PC-9 (cell line): ENCODE measurements at regions not wholly inside any gene's neighbourhood (a gene's known extent, or its start where the extent isn't known, plus 50 kb on each side); places are given as distances from the start of the nearest gene placed in this dataset.
A peak's percentile ranks its signal among the peaks of the same experiment; 100 is the strongest.

Experiments
- BruUV-seq: library from RNA; stranded (reverse); fragments of 400-500 nt; replicated peaks from 2 replicates; lab custom pipeline; 2021; lab: Mats Ljungman, UMichigan
- CTCF ChIA-PET: fragments of 300-600 bp; sonication (Branson Sonifier 250); formaldehyde crosslinking; loops from one replicate; lab custom pipeline; 2022; ENCODE audit warnings: antibody characterized with exemption; lab: Charles Lee
- POLR2A ChIA-PET: fragments of 300-600 bp; sonication (Branson Sonifier 250); formaldehyde crosslinking; loops from one replicate; lab custom pipeline; 2022; ENCODE audit warnings: antibody characterized with exemption; ENCODE audit not compliant: unreplicated experiment; lab: Charles Lee
- DNase-seq, 2 experiments: peaks; one replicate each; pipeline versions ENCODE4 v3.0.0 to v3.0.0-alpha.2; 2015 to 2022; ENCODE audit warnings: mixed read lengths in 1 of 2
- H2AFZ ChIP-seq: fragments of 200-600 bp; sonication (generic); 2 replicates; pipeline ENCODE4 v1.8.1; 2017; ENCODE audit warnings: antibody characterized with exemption
- H3F3A ChIP-seq: fragments of 200-600 bp; sonication (generic); 2 replicates; pipeline ENCODE4 v1.8.1; 2017; ENCODE audit warnings: antibody characterized with exemption, mild to moderate bottlenecking, low read depth; ENCODE audit not compliant: insufficient read depth
- H3K27ac ChIP-seq: fragments of 200-600 bp; sonication (generic); 2 replicates; pipeline ENCODE4 v1.6.1; 2016; ENCODE audit warnings: mixed run types
- H3K27me3 ChIP-seq: fragments of 200-600 bp; sonication (generic); 2 replicates; pipeline ENCODE4 v1.6.1; 2016; ENCODE audit warnings: low read depth, mixed run types; ENCODE audit not compliant: insufficient read depth
- H3K36me3 ChIP-seq: fragments of 200-600 bp; sonication (generic); 2 replicates; pipeline ENCODE4 v1.6.1; 2016; ENCODE audit warnings: low read depth, mixed run types
- H3K4me1 ChIP-seq: fragments of 200-600 bp; sonication (generic); replicated peaks from 2 replicates; pipeline ENCODE4 v1.6.1; 2016; ENCODE audit warnings: mixed run types; ENCODE audit not compliant: insufficient read depth
- H3K4me2 ChIP-seq: fragments of 200-600 bp; sonication (generic); 2 replicates; pipeline ENCODE4 v1.6.1; 2017; ENCODE audit warnings: mixed run types
- H3K4me3 ChIP-seq: fragments of 200-600 bp; sonication (generic); 2 replicates; pipeline ENCODE4 v1.6.1; 2016; ENCODE audit warnings: mixed run types
- H3K79me2 ChIP-seq: fragments of 200-600 bp; sonication (generic); 2 replicates; pipeline ENCODE4 v1.6.1; 2017; ENCODE audit warnings: low read depth, mixed run types
- H3K9me2 ChIP-seq: fragments of 200-600 bp; sonication (generic); 2 replicates; pipeline ENCODE4 v1.8.1; 2017; ENCODE audit warnings: mild to moderate bottlenecking; ENCODE audit not compliant: insufficient read depth
- H3K9me3 ChIP-seq: fragments of 200-600 bp; sonication (generic); 2 replicates; pipeline ENCODE4 v1.8.1; 2016; ENCODE audit warnings: low read depth; ENCODE audit not compliant: insufficient read depth
- H4K20me1 ChIP-seq: fragments of 200-600 bp; sonication (generic); 2 replicates; pipeline ENCODE4 v1.8.1; 2017; ENCODE audit not compliant: insufficient read depth
- EZH2 ChIP-seq: fragments of 200-600 bp; sonication (generic); IDR thresholded peaks from 2 replicates; pipeline ENCODE4 v1.8.0; 2017; ENCODE audit warnings: antibody characterized with exemption, low read depth
- intact Hi-C: fragments of 100-400 bp; cut with micrococcal nuclease; formaldehyde crosslinking; loops from one replicate; pipeline ENCODE4 v1.10.0; 2022; ENCODE audit not compliant: unreplicated experiment
- TF ChIP-seq, protein P1 (sequence below): fragments of 200-600 bp; sonication (generic); conservative IDR thresholded peaks from 2 replicates; pipeline ENCODE4 v1.6.1; 2017; ENCODE audit warnings: mixed run types, antibody characterized with exemption, mild to moderate bottlenecking, moderate library complexity

DNA sequence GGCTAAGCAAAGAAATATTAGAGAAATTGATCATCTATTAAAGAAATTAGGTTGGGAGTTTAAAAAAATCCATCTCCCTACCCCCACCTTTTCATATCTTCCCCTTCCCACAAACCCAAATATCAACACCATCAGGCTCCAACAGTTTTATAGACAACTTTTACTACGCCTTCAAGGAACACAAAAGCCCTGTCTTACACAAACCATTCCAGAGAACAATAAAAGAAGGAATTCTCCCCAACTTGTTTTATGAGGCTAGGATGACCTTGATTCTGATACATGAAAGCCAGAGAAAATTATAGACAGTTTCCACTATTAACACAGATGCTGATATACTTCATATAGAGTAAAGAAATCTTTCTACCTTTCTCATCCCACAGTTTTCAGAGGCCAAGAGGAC, 211.6 kb downstream of the OSR1 start:
- ChIA-PET CTCF (no interaction called here), POLR2A (no interaction called here)
- intact Hi-C loops, result no loop called here
- Histone ChIP-seq H3K4me2 (no peak overlapping the region), H3K79me2 (no peaks in the 10 kb centered on the region), H3K36me3 (no peaks in the 10 kb centered on the region), H3K27me3 (no peaks in the 10 kb centered on the region), H3K9me2 (no peaks in the 10 kb centered on the region), H2AFZ (no peak overlapping the region), H3K4me3 (no peak overlapping the region), H3K9me3 (peaks cover 12% of the 10 kb centered on the region), H4K20me1 (no peaks in the 10 kb centered on the region), H3K27ac (no peak overlapping the region), H3F3A (peaks cover 5% of the 10 kb centered on the region), H3K4me1 (peaks cover 13% of the 10 kb centered on the region)
- TF ChIP-seq, protein P1, sequence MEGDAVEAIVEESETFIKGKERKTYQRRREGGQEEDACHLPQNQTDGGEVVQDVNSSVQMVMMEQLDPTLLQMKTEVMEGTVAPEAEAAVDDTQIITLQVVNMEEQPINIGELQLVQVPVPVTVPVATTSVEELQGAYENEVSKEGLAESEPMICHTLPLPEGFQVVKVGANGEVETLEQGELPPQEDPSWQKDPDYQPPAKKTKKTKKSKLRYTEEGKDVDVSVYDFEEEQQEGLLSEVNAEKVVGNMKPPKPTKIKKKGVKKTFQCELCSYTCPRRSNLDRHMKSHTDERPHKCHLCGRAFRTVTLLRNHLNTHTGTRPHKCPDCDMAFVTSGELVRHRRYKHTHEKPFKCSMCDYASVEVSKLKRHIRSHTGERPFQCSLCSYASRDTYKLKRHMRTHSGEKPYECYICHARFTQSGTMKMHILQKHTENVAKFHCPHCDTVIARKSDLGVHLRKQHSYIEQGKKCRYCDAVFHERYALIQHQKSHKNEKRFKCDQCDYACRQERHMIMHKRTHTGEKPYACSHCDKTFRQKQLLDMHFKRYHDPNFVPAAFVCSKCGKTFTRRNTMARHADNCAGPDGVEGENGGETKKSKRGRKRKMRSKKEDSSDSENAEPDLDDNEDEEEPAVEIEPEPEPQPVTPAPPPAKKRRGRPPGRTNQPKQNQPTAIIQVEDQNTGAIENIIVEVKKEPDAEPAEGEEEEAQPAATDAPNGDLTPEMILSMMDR, result no peak
- TF ChIP-seq EZH2, result no peak
- no TSS peak for BruUV-seq
- DNase-seq, result no peak

DNA sequence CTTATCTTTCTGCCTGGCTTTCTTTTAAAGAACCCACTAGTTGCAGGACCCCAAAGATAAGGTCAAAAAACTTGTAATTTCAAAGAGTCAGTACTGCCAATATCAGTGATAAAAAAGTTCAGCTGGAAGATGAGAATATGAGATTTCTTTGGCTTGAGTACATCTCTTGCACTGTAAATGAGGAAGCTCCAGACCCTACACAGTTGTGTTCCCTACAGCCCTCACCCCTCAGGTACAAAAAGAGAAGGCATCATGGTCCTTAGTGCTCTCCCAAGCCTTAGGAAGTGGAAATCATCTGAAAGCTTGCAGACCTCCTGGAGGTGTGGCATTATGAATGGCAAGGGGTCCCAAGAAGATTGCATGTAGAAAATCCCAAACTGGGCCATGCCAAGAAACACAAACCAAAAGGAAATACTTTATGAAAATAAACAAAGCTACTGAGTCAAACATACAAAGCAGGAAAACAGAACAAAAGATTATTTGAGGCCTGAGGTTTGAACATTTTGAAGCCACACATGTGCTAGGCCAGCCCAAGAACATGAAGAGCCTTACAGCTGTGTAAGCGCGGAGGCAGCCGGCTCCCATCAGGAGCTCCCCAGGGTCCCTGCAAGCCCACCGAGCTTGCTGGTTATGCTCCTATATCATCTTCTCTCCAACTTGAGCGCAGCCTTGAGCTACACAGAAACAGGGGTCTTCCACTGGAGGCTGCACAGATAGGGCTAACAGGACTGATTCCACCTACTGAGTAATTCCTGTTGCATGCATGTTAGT, 217.0 kb downstream of the OSR1 start:
- H3K27ac ChIP-seq, result peak overlapping the region; percentile 84
- BruUV-seq, result no TSS peak
- H3K4me3 ChIP-seq, result no peak overlapping the region; the same call in 1 of the 2 replicates
- no peaks in the 10 kb centered on the region for H4K20me1 ChIP-seq
- no peaks in the 10 kb centered on the region for H3K27me3 ChIP-seq
- peak overlapping the region; percentile 72 for H3K4me2 ChIP-seq
- H3K4me1 ChIP-seq, result peaks cover 48% of the 10 kb centered on the region
- H2AFZ ChIP-seq, result no peak overlapping the region
- peaks cover 21% of the 10 kb centered on the region for H3F3A ChIP-seq
- no peaks in the 10 kb centered on the region for H3K79me2 ChIP-seq
- no peaks in the 10 kb centered on the region for H3K36me3 ChIP-seq
- ChIA-PET POLR2A (interaction anchor here (0.6 to 0.7 kb wide), 5 partner anchors 63 to 221 kb away, joined by 4 to 7 read pairs (median 4); no protein-coding TSS in a partner anchor), CTCF (interaction anchor here (0.8 to 1.0 kb wide), 2 partner anchors 35 to 150 kb away, joined by 3 read pairs; no protein-coding TSS in a partner anchor)
- intact Hi-C loops, result loop anchor here (1.0 to 5.0 kb wide), 6 partner anchors 36 to 389 kb away; no protein-coding TSS in a partner anchor
- H3K9me3 ChIP-seq, result peaks cover 4% of the 10 kb centered on the region; the same call in 1 of the 2 replicates
- H3K9me2 ChIP-seq, result no peaks in the 10 kb centered on the region
- no peak for TF ChIP-seq EZH2
- TF ChIP-seq, protein P1, result no peak
- DNase-seq, result no peak

DNA sequence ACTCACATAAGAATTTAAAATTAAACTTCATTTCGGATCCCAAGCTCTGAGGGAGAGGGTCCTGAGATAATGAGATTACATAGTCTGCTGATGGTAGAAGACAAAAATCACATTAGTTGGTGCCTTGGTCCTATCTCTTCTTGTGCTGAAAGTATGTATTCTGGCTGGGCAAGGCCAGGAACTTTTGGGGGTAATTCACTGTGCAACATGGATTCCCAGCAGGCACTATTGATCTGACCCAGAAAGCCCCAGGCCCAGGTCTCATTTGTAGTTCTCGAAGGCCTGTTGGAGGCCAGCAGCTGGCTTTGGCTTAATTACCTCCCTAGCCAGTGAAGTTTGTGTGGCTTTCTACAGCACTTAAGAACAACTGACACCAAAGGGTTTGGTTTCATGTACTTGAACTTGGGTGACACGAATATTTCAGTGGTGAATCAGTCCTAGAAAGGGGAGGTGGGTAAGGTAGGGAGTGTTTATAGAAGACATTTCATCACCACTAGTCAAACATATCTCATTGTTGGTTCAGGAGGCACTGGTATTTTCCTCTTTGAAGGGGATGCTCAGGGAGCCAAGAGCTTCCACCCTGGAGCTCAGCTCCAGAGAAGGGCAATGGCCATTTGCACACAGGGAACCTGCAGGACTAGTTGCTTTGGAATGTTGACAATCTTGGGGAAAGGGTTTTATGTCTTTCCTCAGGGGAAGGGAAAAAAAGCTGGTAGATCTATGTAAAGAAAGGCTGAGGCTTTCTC, 217.8 kb downstream of the OSR1 start:
- Histone ChIP-seq H3K9me2 (no peaks in the 10 kb centered on the region), H3K27me3 (no peaks in the 10 kb centered on the region), H3K4me2 (peak overlapping the region; percentile 72), H2AFZ (no peak overlapping the region), H3K4me1 (peaks cover 48% of the 10 kb centered on the region), H3K9me3 (peaks cover 4% of the 10 kb centered on the region; the same call in 1 of the 2 replicates), H3K27ac (peak overlapping the region; percentile 88), H3K4me3 (no peak overlapping the region; the same call in 1 of the 2 replicates), H4K20me1 (no peaks in the 10 kb centered on the region), H3F3A (peaks cover 21% of the 10 kb centered on the region), H3K79me2 (no peaks in the 10 kb centered on the region), H3K36me3 (no peaks in the 10 kb centered on the region)
- CTCF ChIA-PET, result interaction anchor here (0.8 to 1.0 kb wide), 2 partner anchors 36 to 149 kb away, joined by 3 read pairs; no protein-coding TSS in a partner anchor
- intact Hi-C loops, result loop anchor here (1.0 to 5.0 kb wide), 6 partner anchors 37 to 388 kb away; no protein-coding TSS in a partner anchor
- peak; percentile 83 to 100 for DNase-seq
- BruUV-seq, result TSS peak; percentile 85
- POLR2A ChIA-PET, result interaction anchor here (0.6 to 0.7 kb wide), 7 partner anchors 64 to 679 kb away, joined by 4 to 7 read pairs (median 5); no protein-coding TSS in a partner anchor
- TF ChIP-seq EZH2, result no peak
- TF ChIP-seq, protein P1, result no peak
